ENCODE measurements at regions not wholly inside any gene's neighbourhood (a gene's known extent, or its start where the extent isn't known, plus 50 kb on each side); places are given as distances from the start of the nearest gene placed in this dataset.
"Not testable (repeated sequence)": the region's sequence is repeated elsewhere in the genome, so short reads cannot be mapped to it uniquely, and the experiment has no call there.

GRCh38 chr3:177453451-177453844, 256.2 kb upstream of the TBL1XR1 start:
- no peak for DNase-seq (ENCODE audit: extremely low read depth, low read depth)
- no peak overlapping the region for H3K4me3 ChIP-seq (replicated peaks; ENCODE audit: low read depth, low read length)
- no peak for TF ChIP-seq CTCF (IDR thresholded peaks at IDR 0.05; ENCODE audit: low read depth, low read length, missing control alignments)

- DNase-seq (ENCODE audit: extremely low read depth, low read depth); H3K4me3 ChIP-seq (replicated peaks; ENCODE audit: low read depth, low read length): not testable (repeated sequence)
Observed at GRCh38 chr3:177457204-177457603, 259.9 kb upstream of the TBL1XR1 start.

GRCh38 chr3:177459401-177459800, 262.1 kb upstream of the TBL1XR1 start:
- H3K4me3 ChIP-seq (replicated peaks; ENCODE audit: low read depth, low read length), result no peak overlapping the region
- TF ChIP-seq CTCF (IDR thresholded peaks at IDR 0.05; ENCODE audit: low read depth, low read length, missing control alignments), result no peak
- DNase-seq (ENCODE audit: extremely low read depth, low read depth), result no peak

- no peak for TF ChIP-seq CTCF (IDR thresholded peaks at IDR 0.05; ENCODE audit: low read depth, low read length, missing control alignments)
- H3K4me3 ChIP-seq (replicated peaks; ENCODE audit: low read depth, low read length), result no peak overlapping the region
- DNase-seq (ENCODE audit: extremely low read depth, low read depth), result no peak
Observed at GRCh38 chr3:177460047-177460446, 262.8 kb upstream of the TBL1XR1 start.

- no peak for DNase-seq (ENCODE audit: extremely low read depth, low read depth)
- H3K4me3 ChIP-seq (replicated peaks; ENCODE audit: low read depth, low read length), result no peak overlapping the region
- TF ChIP-seq CTCF (IDR thresholded peaks at IDR 0.05; ENCODE audit: low read depth, low read length, missing control alignments), result no peak
Observed at GRCh38 chr3:177461765-177462164, 264.5 kb upstream of the TBL1XR1 start.

- H3K4me3 ChIP-seq (replicated peaks; ENCODE audit: low read depth, low read length); DNase-seq (ENCODE audit: extremely low read depth, low read depth): not testable (repeated sequence)
Observed at GRCh38 chr3:177463341-177463740, 266.1 kb upstream of the TBL1XR1 start.

GRCh38 chr3:177463863-177464262, 266.6 kb upstream of the TBL1XR1 start:
- DNase-seq (ENCODE audit: extremely low read depth, low read depth), result no peak
- no peak overlapping the region for H3K4me3 ChIP-seq (replicated peaks; ENCODE audit: low read depth, low read length)
- TF ChIP-seq CTCF (IDR thresholded peaks at IDR 0.05; ENCODE audit: low read depth, low read length, missing control alignments), result no peak

- TF ChIP-seq CTCF (IDR thresholded peaks at IDR 0.05; ENCODE audit: low read depth, low read length, missing control alignments), result no peak
- H3K4me3 ChIP-seq (replicated peaks; ENCODE audit: low read depth, low read length), result no peak overlapping the region
- no peak for DNase-seq (ENCODE audit: extremely low read depth, low read depth)
Observed at GRCh38 chr3:177464392-177465256, 267.3 kb upstream of the TBL1XR1 start.

All from HFF-Myc (cell line).